Calu3 (cell line): ENCODE measurements at regions not wholly inside any gene's neighbourhood (a gene's known extent, or its start where the extent isn't known, plus 50 kb on each side); places are given as distances from the start of the nearest gene placed in this dataset.

Source experiments
- BruUV-seq: library from RNA; stranded (reverse); fragments of 400-500 nt; replicated peaks from 2 replicates; lab custom pipeline; 2021; lab: Mats Ljungman, UMichigan
- CTCF ChIA-PET: fragments of 300-600 bp; sonication (Branson Sonifier 250); formaldehyde crosslinking; loops from one replicate; lab custom pipeline; 2022; ENCODE audit warnings: antibody characterized with exemption; lab: Charles Lee
- DNase-seq: peaks from one replicate; pipeline ENCODE4 v3.0.0; 2022
- H3K27ac Mint-ChIP-seq: one replicate; pipeline ENCODE4 v1.8.0; 2022; ENCODE audit warnings: mixed read lengths; ENCODE audit not compliant: unreplicated experiment
- H3K27me3 Mint-ChIP-seq: one replicate; pipeline ENCODE4 v1.8.0; 2022; ENCODE audit warnings: mixed read lengths; ENCODE audit not compliant: unreplicated experiment
- H3K36me3 Mint-ChIP-seq: one replicate; pipeline ENCODE4 v1.8.0; 2022; ENCODE audit warnings: mild to moderate bottlenecking, moderate library complexity, mixed read lengths; ENCODE audit not compliant: insufficient read depth, unreplicated experiment
- H3K4me1 Mint-ChIP-seq: one replicate; pipeline ENCODE4 v1.8.0; 2022; ENCODE audit warnings: mild to moderate bottlenecking, low read depth, mixed read lengths; ENCODE audit not compliant: unreplicated experiment
- H3K4me3 Mint-ChIP-seq: one replicate; pipeline ENCODE4 v1.8.0; 2022; ENCODE audit warnings: mild to moderate bottlenecking, low read depth, moderate library complexity, mixed read lengths; ENCODE audit not compliant: unreplicated experiment
- H3K9me3 Mint-ChIP-seq: one replicate; pipeline ENCODE4 v1.8.0; 2022; ENCODE audit warnings: low read depth, mixed read lengths; ENCODE audit not compliant: unreplicated experiment
- CTCF ChIP-seq: fragments of 200-600 bp; IDR thresholded peaks from one replicate; pipeline ENCODE4 v1.8.0; 2022; ENCODE audit warnings: antibody characterized with exemption; ENCODE audit not compliant: unreplicated experiment
- intact Hi-C: fragments of 100-400 bp; cut with micrococcal nuclease; formaldehyde crosslinking; loops from one replicate; pipeline ENCODE4 v1.10.0; 2022; ENCODE audit not compliant: unreplicated experiment

DNA sequence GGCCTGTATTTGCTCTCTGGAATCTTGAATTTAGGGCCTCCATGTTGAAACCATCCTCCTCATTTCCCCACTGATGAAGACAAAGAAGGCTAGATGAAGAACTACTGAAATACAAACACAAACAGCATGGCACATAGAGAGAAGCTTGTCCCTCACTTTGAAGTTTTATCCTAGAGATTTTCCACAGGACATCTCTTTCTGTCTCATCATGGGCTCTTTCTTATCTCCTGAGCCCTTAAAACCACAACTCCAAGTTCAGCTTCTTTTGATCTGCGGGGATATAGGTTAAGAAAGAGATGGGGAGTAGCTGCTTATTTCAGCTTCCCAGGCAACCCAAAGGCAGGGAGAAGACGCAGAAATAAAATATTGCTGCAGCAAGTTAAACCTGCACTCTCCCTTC is 213.1 kb upstream of the LRIG1 start:
- no peak for DNase-seq
- no peaks in the 10 kb centered on the region for H3K4me1 Mint-ChIP-seq
- intact Hi-C loops: no loop called here
- no peak overlapping the region for H3K27ac Mint-ChIP-seq
- no peak overlapping the region for H3K4me3 Mint-ChIP-seq
- H3K27me3 Mint-ChIP-seq: peaks cover 9% of the 10 kb centered on the region
- H3K9me3 Mint-ChIP-seq: no peaks in the 10 kb centered on the region
- BruUV-seq: no TSS peak
- no peaks in the 10 kb centered on the region for H3K36me3 Mint-ChIP-seq
- no peak for TF ChIP-seq CTCF
- CTCF ChIA-PET: interaction anchor here (1.0 to 1.2 kb wide), 2 partner anchors 10 to 20 kb away, joined by 4 read pairs; no protein-coding TSS in a partner anchor

DNA sequence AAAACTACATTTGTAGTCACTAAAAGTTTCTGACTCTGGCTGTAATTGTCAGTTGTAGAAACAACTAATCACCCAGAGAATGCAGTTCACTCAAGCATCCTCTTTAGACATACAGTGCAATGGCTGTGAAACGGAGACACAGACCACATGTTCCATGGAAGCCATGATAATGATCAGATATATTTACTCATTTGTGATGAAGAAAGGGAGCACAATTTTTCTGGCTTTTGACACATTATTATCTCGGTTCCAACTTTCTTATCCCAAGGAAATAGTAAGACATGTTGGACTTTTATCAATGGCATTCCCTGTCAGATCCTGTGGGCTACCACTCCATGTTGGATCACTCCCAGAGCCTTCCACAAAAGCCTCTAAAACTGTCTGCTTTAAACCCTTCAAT is 215.0 kb upstream of the LRIG1 start:
- H3K27me3 Mint-ChIP-seq: peaks cover 9% of the 10 kb centered on the region
- H3K36me3 Mint-ChIP-seq: no peaks in the 10 kb centered on the region
- H3K4me3 Mint-ChIP-seq: no peak overlapping the region
- no TSS peak for BruUV-seq
- TF ChIP-seq CTCF: no peak
- H3K27ac Mint-ChIP-seq: no peak overlapping the region
- intact Hi-C loops: no loop called here
- no peak for DNase-seq
- CTCF ChIA-PET: no interaction called here
- H3K4me1 Mint-ChIP-seq: no peaks in the 10 kb centered on the region
- H3K9me3 Mint-ChIP-seq: no peaks in the 10 kb centered on the region

DNA sequence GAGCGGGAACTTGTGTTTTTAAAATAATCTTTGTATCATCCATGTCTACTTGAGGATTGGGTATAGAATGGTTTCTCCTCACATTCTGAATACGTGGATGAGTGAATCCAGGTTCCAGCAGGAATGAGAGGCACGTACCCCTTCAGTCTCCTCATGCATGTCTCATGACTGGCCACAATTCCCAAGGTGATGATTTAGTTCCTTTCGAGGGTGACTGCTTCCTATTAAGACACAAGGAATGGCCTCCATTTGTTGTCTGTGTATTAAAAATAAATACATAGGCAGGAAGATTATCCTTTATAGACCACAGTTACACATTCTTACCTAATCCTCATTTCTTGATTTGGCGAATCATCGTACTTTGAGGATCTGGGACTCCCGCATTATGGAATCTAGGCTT is 217.0 kb upstream of the LRIG1 start:
- H3K36me3 Mint-ChIP-seq: no peaks in the 10 kb centered on the region
- no peak overlapping the region for H3K4me3 Mint-ChIP-seq
- DNase-seq: no peak
- no peak for TF ChIP-seq CTCF
- no peaks in the 10 kb centered on the region for H3K9me3 Mint-ChIP-seq
- no TSS peak for BruUV-seq
- intact Hi-C loops: no loop called here
- CTCF ChIA-PET: interaction anchor here (1.1 kb wide), 1 partner anchor 10 kb away, joined by 3 read pairs; no protein-coding TSS in a partner anchor
- no peak overlapping the region for H3K27ac Mint-ChIP-seq
- H3K4me1 Mint-ChIP-seq: no peaks in the 10 kb centered on the region
- peaks cover 9% of the 10 kb centered on the region for H3K27me3 Mint-ChIP-seq

GRCh38 chr3:66719796-66720356 is 219.1 kb upstream of the LRIG1 start:
- H3K4me1 Mint-ChIP-seq: no peaks in the 10 kb centered on the region
- H3K9me3 Mint-ChIP-seq: no peaks in the 10 kb centered on the region
- CTCF ChIA-PET: no interaction called here
- BruUV-seq: no TSS peak
- DNase-seq: no peak
- no peak for TF ChIP-seq CTCF
- no peak overlapping the region for H3K27ac Mint-ChIP-seq
- no peaks in the 10 kb centered on the region for H3K27me3 Mint-ChIP-seq
- intact Hi-C loops: no loop called here
- no peak overlapping the region for H3K4me3 Mint-ChIP-seq
- H3K36me3 Mint-ChIP-seq: no peaks in the 10 kb centered on the region
